ENCODE measurements at regions not wholly inside any gene's neighbourhood (a gene's known extent, or its start where the extent isn't known, plus 50 kb on each side); places are given as distances from the start of the nearest gene placed in this dataset.

- Histone ChIP-seq H3K36me3 (no peaks in the 10 kb centered on the region), H3K4me3 (no peak overlapping the region), H3K27me3 (peaks cover 0 to 12% (median 0%) of the 10 kb centered on the region in 4 donors), H3K4me1 (no peaks in the 10 kb centered on the region), H3K27ac (replicated peaks in 1 of 4) (no peak overlapping the region), H3K9me3 (no peaks in the 10 kb centered on the region)
- DNase-seq (ENCODE audit: extremely low spot score) = no peak
- TF ChIP-seq POLR2AphosphoS5 (IDR thresholded peaks at IDR 0.05) (no peak), POLR2A (IDR thresholded peaks at IDR 0.05; ENCODE audit: low read depth) (no peak), CTCF (IDR thresholded peaks at IDR 0.05) (no peak), EP300 (IDR thresholded peaks at IDR 0.05) (no peak)
- 55% methylated on average over 3 of the region's 6 CpGs for WGBS
- intact Hi-C loops (cut with DNase I) = no loop called here
Observed at GRCh38 chr12:125376422-125376821, 311.2 kb downstream of the AACS start.

DNA sequence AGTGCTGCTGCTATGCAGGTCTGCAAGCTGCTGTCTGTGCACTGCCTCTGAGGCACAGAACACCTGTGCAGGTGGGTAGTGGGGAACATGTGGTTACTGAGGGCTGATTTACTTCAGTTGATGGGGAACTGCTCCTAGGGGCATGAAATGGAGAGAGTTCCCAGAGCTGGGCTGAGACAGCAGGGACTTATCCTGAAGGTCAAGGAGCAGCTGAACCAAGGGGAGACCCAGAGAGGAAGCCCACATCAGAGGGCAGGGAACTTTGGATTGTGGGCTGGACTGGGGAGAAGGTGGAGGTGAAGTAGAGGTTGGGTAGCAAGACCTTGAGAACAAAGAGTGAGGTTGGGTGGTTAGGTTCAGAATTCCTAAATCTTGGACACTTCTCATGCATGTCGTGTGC, 311.9 kb downstream of the AACS start:
- H3K4me3 ChIP-seq = no peak overlapping the region
- peaks cover 0 to 12% (median 0%) of the 10 kb centered on the region in 4 donors for H3K27me3 ChIP-seq
- no peak overlapping the region for H3K27ac ChIP-seq (replicated peaks in 1 of 4)
- intact Hi-C loops (cut with DNase I) = no loop called here
- 94% methylated on average over 1 of the region's 1 CpG for WGBS
- H3K36me3 ChIP-seq = no peaks in the 10 kb centered on the region
- H3K4me1 ChIP-seq = no peaks in the 10 kb centered on the region
- H3K9me3 ChIP-seq = no peaks in the 10 kb centered on the region
- DNase-seq (ENCODE audit: extremely low spot score) = peak; percentile 88
- TF ChIP-seq POLR2AphosphoS5 (IDR thresholded peaks at IDR 0.05) (no peak), POLR2A (IDR thresholded peaks at IDR 0.05; ENCODE audit: low read depth) (no peak), EP300 (IDR thresholded peaks at IDR 0.05) (no peak), CTCF (IDR thresholded peaks at IDR 0.05) (no peak)

DNA sequence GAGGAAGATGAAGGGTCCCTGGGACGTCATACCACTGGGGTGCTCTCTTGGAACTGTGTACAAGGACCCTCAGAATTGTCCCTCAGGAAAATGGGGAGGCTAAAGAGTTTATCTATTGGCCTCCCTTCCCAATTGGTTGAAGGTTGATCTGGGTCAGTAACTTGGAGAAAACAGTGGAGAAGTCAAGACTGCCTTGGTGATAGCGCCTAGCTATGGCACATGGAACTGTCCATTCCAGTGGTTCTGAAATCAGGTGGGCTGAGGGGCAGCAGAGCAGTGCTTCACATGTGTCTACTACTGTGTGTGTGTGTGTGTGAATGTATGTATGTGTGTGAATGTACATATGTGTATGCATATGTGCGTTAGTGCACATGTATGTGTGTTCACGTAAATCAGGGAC, 316.1 kb downstream of the AACS start:
- intact Hi-C loops (cut with DNase I) = no loop called here
- Histone ChIP-seq H3K27me3 (peaks cover 0 to 16% (median 0%) of the 10 kb centered on the region in 4 donors), H3K36me3 (no peaks in the 10 kb centered on the region), H3K27ac (replicated peaks in 1 of 4) (no peak overlapping the region), H3K9me3 (no peaks in the 10 kb centered on the region), H3K4me1 (no peaks in the 10 kb centered on the region), H3K4me3 (no peak overlapping the region)
- no peak for TF ChIP-seq POLR2AphosphoS5 (IDR thresholded peaks at IDR 0.05)
- peak; percentile 83 for DNase-seq (ENCODE audit: extremely low spot score)
- WGBS = 79% methylated on average over 4 of the region's 4 CpGs

GRCh38 chr12:125382926-125383325, 317.7 kb downstream of the AACS start:
- intact Hi-C loops (cut with DNase I) = no loop called here

GRCh38 chr12:125386652-125387051, 321.4 kb downstream of the AACS start:
- H3K4me1 ChIP-seq = no peaks in the 10 kb centered on the region
- no peak overlapping the region for H3K4me3 ChIP-seq
- intact Hi-C loops (cut with DNase I) = no loop called here
- 76% methylated on average over 1 of the region's 1 CpG for WGBS
- DNase-seq (ENCODE audit: extremely low spot score) = peak; percentile 55
- no peaks in the 10 kb centered on the region for H3K36me3 ChIP-seq
- H3K27ac ChIP-seq (replicated peaks in 1 of 4) = no peak overlapping the region
- peaks cover 0 to 13% (median 0%) of the 10 kb centered on the region in 4 donors for H3K27me3 ChIP-seq
- peaks cover 0 to 2% (median 0%) of the 10 kb centered on the region in 4 donors for H3K9me3 ChIP-seq
- no peak for TF ChIP-seq EP300 (IDR thresholded peaks at IDR 0.05)
- no peak for TF ChIP-seq POLR2A (IDR thresholded peaks at IDR 0.05; ENCODE audit: low read depth)
- no peak for TF ChIP-seq CTCF (IDR thresholded peaks at IDR 0.05)
- no peak for TF ChIP-seq POLR2AphosphoS5 (IDR thresholded peaks at IDR 0.05)

More at GRCh38 chr12:125382926-125383325, 317.7 kb downstream of the AACS start:
- Histone ChIP-seq H3K36me3 (no peaks in the 10 kb centered on the region), H3K4me3 (no peak overlapping the region), H3K27ac (replicated peaks in 1 of 4) (no peak overlapping the region), H3K9me3 (no peaks in the 10 kb centered on the region), H3K27me3 (peaks cover 0 to 7% (median 0%) of the 10 kb centered on the region in 4 donors), H3K4me1 (no peaks in the 10 kb centered on the region)
- DNase-seq (ENCODE audit: extremely low spot score) = peak; percentile 66
- TF ChIP-seq POLR2AphosphoS5 (IDR thresholded peaks at IDR 0.05) (no peak), CTCF (IDR thresholded peaks at IDR 0.05) (no peak), EP300 (IDR thresholded peaks at IDR 0.05) (no peak), POLR2A (IDR thresholded peaks at IDR 0.05; ENCODE audit: low read depth) (no peak)
- WGBS = 48% methylated on average over 4 of the region's 4 CpGs
